ENCODE measurements at regions not wholly inside any gene's neighbourhood (a gene's known extent, or its start where the extent isn't known, plus 50 kb on each side); places are given as distances from the start of the nearest gene placed in this dataset.

- no peaks in the 10 kb centered on the region for H3K27me3 ChIP-seq (ENCODE audit: insufficient read depth, low read depth, low read length)
- no peak overlapping the region for H3K4me2 ChIP-seq (ENCODE audit: low read length)
- H3K36me3 ChIP-seq (ENCODE audit: insufficient read depth, low read length) = no peaks in the 10 kb centered on the region
- H3K9ac ChIP-seq (ENCODE audit: low read length) = no peak overlapping the region
- no peak overlapping the region for H3K27ac ChIP-seq (ENCODE audit: low read length)
- no peaks in the 10 kb centered on the region for H3K9me2 ChIP-seq (ENCODE audit: insufficient read depth, low read length)
- H3K4me3 ChIP-seq (ENCODE audit: low read length) = no peak overlapping the region
- no peaks in the 10 kb centered on the region for H3K79me2 ChIP-seq (replicated peaks; ENCODE audit: insufficient read depth, low read length)
- no peaks in the 10 kb centered on the region for H3F3A ChIP-seq (ENCODE audit: insufficient read depth, low read length, poor library complexity, severe bottlenecking)
- no peak overlapping the region for H2AFZ ChIP-seq (ENCODE audit: low read depth, low read length)
- no peaks in the 10 kb centered on the region for H4K20me1 ChIP-seq (ENCODE audit: insufficient read depth)
- H3K9me3 ChIP-seq (ENCODE audit: low read length) = no peaks in the 10 kb centered on the region
- TF ChIP-seq POLR2AphosphoS5 (IDR thresholded peaks at IDR 0.05) = no peak
- no peak for TF ChIP-seq EZH2 (IDR thresholded peaks at IDR 0.05; ENCODE audit: borderline replicate concordance, insufficient read depth, low read length, poor library complexity, severe bottlenecking)
- TF ChIP-seq, protein P1, sequence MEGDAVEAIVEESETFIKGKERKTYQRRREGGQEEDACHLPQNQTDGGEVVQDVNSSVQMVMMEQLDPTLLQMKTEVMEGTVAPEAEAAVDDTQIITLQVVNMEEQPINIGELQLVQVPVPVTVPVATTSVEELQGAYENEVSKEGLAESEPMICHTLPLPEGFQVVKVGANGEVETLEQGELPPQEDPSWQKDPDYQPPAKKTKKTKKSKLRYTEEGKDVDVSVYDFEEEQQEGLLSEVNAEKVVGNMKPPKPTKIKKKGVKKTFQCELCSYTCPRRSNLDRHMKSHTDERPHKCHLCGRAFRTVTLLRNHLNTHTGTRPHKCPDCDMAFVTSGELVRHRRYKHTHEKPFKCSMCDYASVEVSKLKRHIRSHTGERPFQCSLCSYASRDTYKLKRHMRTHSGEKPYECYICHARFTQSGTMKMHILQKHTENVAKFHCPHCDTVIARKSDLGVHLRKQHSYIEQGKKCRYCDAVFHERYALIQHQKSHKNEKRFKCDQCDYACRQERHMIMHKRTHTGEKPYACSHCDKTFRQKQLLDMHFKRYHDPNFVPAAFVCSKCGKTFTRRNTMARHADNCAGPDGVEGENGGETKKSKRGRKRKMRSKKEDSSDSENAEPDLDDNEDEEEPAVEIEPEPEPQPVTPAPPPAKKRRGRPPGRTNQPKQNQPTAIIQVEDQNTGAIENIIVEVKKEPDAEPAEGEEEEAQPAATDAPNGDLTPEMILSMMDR (IDR thresholded peaks at IDR 0.05; ENCODE audit: poor library complexity, severe bottlenecking) = no peak
- TF ChIP-seq MXI1 (conservative IDR thresholded peaks at IDR 0.05; ENCODE audit: poor library complexity, severe bottlenecking) = no peak
- no peak for TF ChIP-seq SMC3 (conservative IDR thresholded peaks at IDR 0.05; ENCODE audit: poor library complexity)
- no peak for TF ChIP-seq RAD21 (conservative IDR thresholded peaks at IDR 0.05)
- no peak for TF ChIP-seq TAF1 (IDR thresholded peaks at IDR 0.05; ENCODE audit: low read depth)
- no peak for TF ChIP-seq EP300 (conservative IDR thresholded peaks at IDR 0.05; ENCODE audit: poor library complexity, severe bottlenecking)
- TF ChIP-seq, protein P2, sequence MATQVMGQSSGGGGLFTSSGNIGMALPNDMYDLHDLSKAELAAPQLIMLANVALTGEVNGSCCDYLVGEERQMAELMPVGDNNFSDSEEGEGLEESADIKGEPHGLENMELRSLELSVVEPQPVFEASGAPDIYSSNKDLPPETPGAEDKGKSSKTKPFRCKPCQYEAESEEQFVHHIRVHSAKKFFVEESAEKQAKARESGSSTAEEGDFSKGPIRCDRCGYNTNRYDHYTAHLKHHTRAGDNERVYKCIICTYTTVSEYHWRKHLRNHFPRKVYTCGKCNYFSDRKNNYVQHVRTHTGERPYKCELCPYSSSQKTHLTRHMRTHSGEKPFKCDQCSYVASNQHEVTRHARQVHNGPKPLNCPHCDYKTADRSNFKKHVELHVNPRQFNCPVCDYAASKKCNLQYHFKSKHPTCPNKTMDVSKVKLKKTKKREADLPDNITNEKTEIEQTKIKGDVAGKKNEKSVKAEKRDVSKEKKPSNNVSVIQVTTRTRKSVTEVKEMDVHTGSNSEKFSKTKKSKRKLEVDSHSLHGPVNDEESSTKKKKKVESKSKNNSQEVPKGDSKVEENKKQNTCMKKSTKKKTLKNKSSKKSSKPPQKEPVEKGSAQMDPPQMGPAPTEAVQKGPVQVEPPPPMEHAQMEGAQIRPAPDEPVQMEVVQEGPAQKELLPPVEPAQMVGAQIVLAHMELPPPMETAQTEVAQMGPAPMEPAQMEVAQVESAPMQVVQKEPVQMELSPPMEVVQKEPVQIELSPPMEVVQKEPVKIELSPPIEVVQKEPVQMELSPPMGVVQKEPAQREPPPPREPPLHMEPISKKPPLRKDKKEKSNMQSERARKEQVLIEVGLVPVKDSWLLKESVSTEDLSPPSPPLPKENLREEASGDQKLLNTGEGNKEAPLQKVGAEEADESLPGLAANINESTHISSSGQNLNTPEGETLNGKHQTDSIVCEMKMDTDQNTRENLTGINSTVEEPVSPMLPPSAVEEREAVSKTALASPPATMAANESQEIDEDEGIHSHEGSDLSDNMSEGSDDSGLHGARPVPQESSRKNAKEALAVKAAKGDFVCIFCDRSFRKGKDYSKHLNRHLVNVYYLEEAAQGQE (IDR thresholded peaks at IDR 0.05; ENCODE audit: borderline replicate concordance) = no peak
Observed at GRCh38 chr1:109850194-109850593, 60.5 kb upstream of the CSF1 start.

GRCh38 chr1:109849655-109850054 lies 61.0 kb upstream of the CSF1 start:
- H3K9me3 ChIP-seq (ENCODE audit: low read length) = no peaks in the 10 kb centered on the region
- H3K4me2 ChIP-seq (ENCODE audit: low read length) = no peak overlapping the region
- no peak overlapping the region for H3K4me3 ChIP-seq (ENCODE audit: low read length)
- H4K20me1 ChIP-seq (ENCODE audit: insufficient read depth) = no peaks in the 10 kb centered on the region
- TF ChIP-seq SMC3 (conservative IDR thresholded peaks at IDR 0.05; ENCODE audit: poor library complexity) (no peak), EZH2 (IDR thresholded peaks at IDR 0.05; ENCODE audit: borderline replicate concordance, insufficient read depth, low read length, poor library complexity, severe bottlenecking) (no peak), POLR2AphosphoS5 (IDR thresholded peaks at IDR 0.05) (no peak), TAF1 (IDR thresholded peaks at IDR 0.05; ENCODE audit: low read depth) (no peak), EP300 (conservative IDR thresholded peaks at IDR 0.05; ENCODE audit: poor library complexity, severe bottlenecking) (no peak), RAD21 (conservative IDR thresholded peaks at IDR 0.05) (no peak), MXI1 (conservative IDR thresholded peaks at IDR 0.05; ENCODE audit: poor library complexity, severe bottlenecking) (no peak)
- TF ChIP-seq, protein P2 (IDR thresholded peaks at IDR 0.05; ENCODE audit: borderline replicate concordance) = no peak
- TF ChIP-seq, protein P1 (IDR thresholded peaks at IDR 0.05; ENCODE audit: poor library complexity, severe bottlenecking) = no peak
- H3K9ac ChIP-seq (ENCODE audit: low read length) = no peak overlapping the region
- H3K27me3 ChIP-seq (ENCODE audit: insufficient read depth, low read depth, low read length) = no peaks in the 10 kb centered on the region
- H3K27ac ChIP-seq (ENCODE audit: low read length) = no peak overlapping the region
- no peaks in the 10 kb centered on the region for H3K79me2 ChIP-seq (replicated peaks; ENCODE audit: insufficient read depth, low read length)
- no peaks in the 10 kb centered on the region for H3K36me3 ChIP-seq (ENCODE audit: insufficient read depth, low read length)
- H3K9me2 ChIP-seq (ENCODE audit: insufficient read depth, low read length) = no peaks in the 10 kb centered on the region
- no peaks in the 10 kb centered on the region for H3F3A ChIP-seq (ENCODE audit: insufficient read depth, low read length, poor library complexity, severe bottlenecking)
- H2AFZ ChIP-seq (ENCODE audit: low read depth, low read length) = no peak overlapping the region

All from neural cell (in vitro differentiated cells).